KOPT-K1 (cell line): ENCODE measurements at regions not wholly inside any gene's neighbourhood (a gene's known extent, or its start where the extent isn't known, plus 50 kb on each side); places are given as distances from the start of the nearest gene placed in this dataset.
A peak's percentile ranks its signal among the peaks of the same experiment; 100 is the strongest.

Source experiments
- H3K27ac ChIP-seq: fragments of 200-600 bp; sonication (generic); 2 replicates; pipeline ENCODE4 v1.5.1; 2016; ENCODE audit warnings: antibody characterized with exemption, mild to moderate bottlenecking, low read depth, low read length; ENCODE audit not compliant: poor library complexity, severe bottlenecking
- H3K36me3 ChIP-seq: fragments of 200-600 bp; sonication (generic); 2 replicates; pipeline ENCODE4 v1.5.1; 2017; ENCODE audit warnings: antibody characterized with exemption, mild to moderate bottlenecking, low read length, moderate library complexity; ENCODE audit not compliant: insufficient read depth
- H3K9me3 ChIP-seq: fragments of 200-600 bp; sonication (generic); 2 replicates; pipeline ENCODE4 v1.5.1; 2017; ENCODE audit warnings: antibody characterized with exemption, low read length, mild to moderate bottlenecking; ENCODE audit not compliant: insufficient read depth, poor library complexity, severe bottlenecking

- H3K27ac ChIP-seq, result no peak overlapping the region
- no peaks in the 10 kb centered on the region for H3K9me3 ChIP-seq
- no peaks in the 10 kb centered on the region for H3K36me3 ChIP-seq
Observed at GRCh38 chr18:43789234-43790000, 512.1 kb upstream of the SYT4 start.

GRCh38 chr18:43793910-43794309, 516.6 kb upstream of the SYT4 start:
- H3K27ac ChIP-seq, result no peak overlapping the region
- no peaks in the 10 kb centered on the region for H3K36me3 ChIP-seq

GRCh38 chr18:43794363-43794762, 517.1 kb upstream of the SYT4 start:
- H3K9me3 ChIP-seq, result no peaks in the 10 kb centered on the region
- no peak overlapping the region for H3K27ac ChIP-seq
- no peaks in the 10 kb centered on the region for H3K36me3 ChIP-seq

More at GRCh38 chr18:43793910-43794309, 516.6 kb upstream of the SYT4 start:
- no peaks in the 10 kb centered on the region for H3K9me3 ChIP-seq

GRCh38 chr18:43797347-43797746, 520.1 kb upstream of the SYT4 start:
- Histone ChIP-seq H3K9me3 (no peaks in the 10 kb centered on the region), H3K27ac (no peak overlapping the region), H3K36me3 (no peaks in the 10 kb centered on the region)

- Histone ChIP-seq H3K36me3 (no peaks in the 10 kb centered on the region), H3K9me3 (no peaks in the 10 kb centered on the region), H3K27ac (no peak overlapping the region)
Observed at GRCh38 chr18:43800584-43800983, 523.3 kb upstream of the SYT4 start.

GRCh38 chr18:43805646-43806194, 528.4 kb upstream of the SYT4 start:
- Histone ChIP-seq H3K36me3 (no peaks in the 10 kb centered on the region), H3K9me3 (no peaks in the 10 kb centered on the region), H3K27ac (no peak overlapping the region)

- H3K36me3 ChIP-seq, result no peaks in the 10 kb centered on the region
- H3K9me3 ChIP-seq, result no peaks in the 10 kb centered on the region
- no peak overlapping the region for H3K27ac ChIP-seq
Observed at GRCh38 chr18:43812627-43813026, 535.3 kb upstream of the SYT4 start.

- Histone ChIP-seq H3K9me3 (no peaks in the 10 kb centered on the region), H3K36me3 (no peaks in the 10 kb centered on the region)
Observed at GRCh38 chr18:43819397-43819796, 542.1 kb upstream of the SYT4 start.

GRCh38 chr18:43819873-43820272, 542.6 kb upstream of the SYT4 start:
- H3K9me3 ChIP-seq, result no peaks in the 10 kb centered on the region
- H3K36me3 ChIP-seq, result no peaks in the 10 kb centered on the region
- peak overlapping the region; percentile 52 for H3K27ac ChIP-seq

More at GRCh38 chr18:43819397-43819796, 542.1 kb upstream of the SYT4 start:
- H3K27ac ChIP-seq, result peak overlapping the region; percentile 52

GRCh38 chr18:43825768-43826167, 548.5 kb upstream of the SYT4 start:
- peak overlapping the region; percentile 55 for H3K27ac ChIP-seq
- H3K36me3 ChIP-seq, result no peaks in the 10 kb centered on the region
- no peaks in the 10 kb centered on the region for H3K9me3 ChIP-seq

GRCh38 chr18:43826215-43826614, 548.9 kb upstream of the SYT4 start:
- H3K27ac ChIP-seq, result peak overlapping the region; percentile 55
- no peaks in the 10 kb centered on the region for H3K9me3 ChIP-seq
- H3K36me3 ChIP-seq, result no peaks in the 10 kb centered on the region

- H3K27ac ChIP-seq, result peak overlapping the region; percentile 55
- H3K36me3 ChIP-seq, result no peaks in the 10 kb centered on the region
- H3K9me3 ChIP-seq, result no peaks in the 10 kb centered on the region
Observed at GRCh38 chr18:43827311-43827710, 550.0 kb upstream of the SYT4 start.

- no peaks in the 10 kb centered on the region for H3K9me3 ChIP-seq
- H3K27ac ChIP-seq, result no peak overlapping the region
- H3K36me3 ChIP-seq, result no peaks in the 10 kb centered on the region
Observed at GRCh38 chr18:43830303-43830702, 553.0 kb upstream of the SYT4 start.

- H3K9me3 ChIP-seq, result no peaks in the 10 kb centered on the region
- no peak overlapping the region for H3K27ac ChIP-seq
- no peaks in the 10 kb centered on the region for H3K36me3 ChIP-seq
Observed at GRCh38 chr18:43830947-43831346, 553.7 kb upstream of the SYT4 start.

- H3K9me3 ChIP-seq, result no peaks in the 10 kb centered on the region
- H3K36me3 ChIP-seq, result no peaks in the 10 kb centered on the region
- H3K27ac ChIP-seq, result no peak overlapping the region
Observed at GRCh38 chr18:43846299-43846698, 569.0 kb upstream of the SYT4 start.
